ENCODE measurements at regions not wholly inside any gene's neighbourhood (a gene's known extent, or its start where the extent isn't known, plus 50 kb on each side); places are given as distances from the start of the nearest gene placed in this dataset.

- DNase-seq: no peak
Observed at GRCh38 chr11:10918698-10919097, 60.8 kb upstream of the ZBED5 start.

- DNase-seq: no peak
Observed at GRCh38 chr11:10918275-10918674, 60.4 kb upstream of the ZBED5 start.

GRCh38 chr11:10917802-10918201, 59.9 kb upstream of the ZBED5 start:
- DNase-seq: no peak

- DNase-seq: no peak
Observed at GRCh38 chr11:10916665-10917064, 58.8 kb upstream of the ZBED5 start.

GRCh38 chr11:10914050-10914449, 56.2 kb upstream of the ZBED5 start:
- DNase-seq: no peak

- DNase-seq: no peak
Observed at GRCh38 chr11:10913075-10913474, 55.2 kb upstream of the ZBED5 start.

- DNase-seq: no peak
Observed at GRCh38 chr11:10911907-10912306, 54.1 kb upstream of the ZBED5 start.

GRCh38 chr11:10909141-10909883, 51.5 kb upstream of the ZBED5 start:
- no peak for DNase-seq

- DNase-seq: no peak
Observed at GRCh38 chr11:10908215-10908951, 50.5 kb upstream of the ZBED5 start.

All from activated gamma-delta T cell treated with Interleukin-2 at 50 U/mL for 16 hours (primary cell).